HUES6 (cell line): ENCODE measurements at regions not wholly inside any gene's neighbourhood (a gene's known extent, or its start where the extent isn't known, plus 50 kb on each side); places are given as distances from the start of the nearest gene placed in this dataset.

Experiments used
- H3K27ac ChIP-seq: 2 replicates; pipeline ENCODE4 v1.7.0; 2013; ENCODE audit warnings: low read depth, mild to moderate bottlenecking, low read length, inconsistent platforms
- H3K27me3 ChIP-seq: 2 replicates; pipeline ENCODE4 v1.6.1; 2013; ENCODE audit warnings: low read length; ENCODE audit not compliant: control insufficient read depth, insufficient read depth
- H3K36me3 ChIP-seq: 2 replicates; pipeline ENCODE4 v1.6.1; 2013; ENCODE audit warnings: low read length; ENCODE audit not compliant: control insufficient read depth, insufficient read depth
- H3K4me1 ChIP-seq: 2 replicates; pipeline ENCODE4 v1.6.1; 2013; ENCODE audit warnings: low read length; ENCODE audit not compliant: control insufficient read depth, insufficient read depth
- H3K4me3 ChIP-seq: 2 replicates; pipeline ENCODE4 v1.5.1; 2013; ENCODE audit warnings: low read depth, low read length
- H3K9ac ChIP-seq: one replicate; pipeline ENCODE4 v1.6.1; 2013; ENCODE audit warnings: mild to moderate bottlenecking, low read length
- H3K9me3 ChIP-seq: 2 replicates; pipeline ENCODE4 v1.6.1; 2013; ENCODE audit warnings: low read depth, low read length; ENCODE audit not compliant: control insufficient read depth, insufficient read depth

DNA sequence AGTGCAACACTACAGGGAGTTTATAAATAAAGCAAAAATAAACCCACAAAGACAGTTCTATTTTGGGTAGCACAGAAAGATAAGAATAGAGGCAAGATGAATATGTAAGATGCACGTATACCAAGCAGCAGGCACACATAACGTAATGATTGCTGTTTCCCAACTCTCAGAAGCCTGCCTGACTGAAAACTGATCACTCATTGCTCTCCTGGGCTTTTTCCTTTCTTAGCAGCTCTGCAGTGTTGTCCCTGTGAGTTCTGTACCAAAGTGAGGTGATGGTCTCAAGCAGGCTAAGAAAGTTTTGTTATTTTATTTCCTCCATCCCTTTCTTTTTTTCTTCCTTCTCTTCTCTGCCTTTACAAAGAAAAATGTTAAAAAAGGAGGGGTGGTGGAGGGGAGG is 522.0 kb upstream of the MAN1A1 start:
- Histone ChIP-seq H3K27ac (no peak overlapping the region), H3K4me3 (no peak overlapping the region), H3K9me3 (no peaks in the 10 kb centered on the region), H3K27me3 (no peaks in the 10 kb centered on the region), H3K36me3 (no peaks in the 10 kb centered on the region), H3K4me1 (no peaks in the 10 kb centered on the region), H3K9ac (no peak overlapping the region)

DNA sequence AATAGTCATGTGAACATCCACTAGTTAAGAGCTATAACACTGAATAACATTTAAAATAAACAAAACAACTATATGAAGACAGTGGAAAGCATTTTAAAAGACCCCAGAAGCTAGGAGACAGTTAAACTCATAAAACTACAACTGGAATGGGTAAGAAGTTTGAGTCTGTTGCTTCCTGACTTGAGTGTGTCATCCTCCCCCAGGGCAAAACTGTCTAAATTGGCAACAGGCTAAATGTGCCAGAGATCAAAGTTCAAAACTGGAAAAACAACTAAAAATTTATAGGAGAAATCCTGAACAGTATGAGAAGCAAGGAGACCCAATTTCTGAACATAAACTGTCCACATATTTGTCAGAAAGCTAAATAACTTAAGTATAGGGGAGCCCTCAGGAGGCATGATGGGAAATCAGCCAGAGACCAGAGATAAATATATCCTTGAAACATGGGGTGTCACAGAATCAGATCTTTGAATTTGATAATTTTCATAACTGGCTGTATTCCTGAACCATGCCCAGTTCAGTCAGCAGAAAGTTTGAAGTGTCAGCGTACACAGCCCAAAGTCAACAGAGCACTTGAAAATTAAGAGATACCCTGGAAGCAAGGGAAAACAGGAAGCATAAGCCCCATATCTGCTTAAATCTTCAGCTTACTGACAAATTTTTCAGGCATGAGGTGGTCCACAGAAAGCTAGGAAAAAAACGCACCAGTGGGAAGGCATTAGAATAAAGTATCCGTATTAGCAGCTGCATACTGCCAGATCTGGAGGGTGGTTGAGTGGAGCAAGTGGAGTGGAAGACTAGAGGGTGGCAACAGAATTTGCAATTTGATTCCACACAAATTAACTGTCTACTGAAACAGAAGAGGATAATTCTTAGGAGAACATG is 516.1 kb upstream of the MAN1A1 start:
- H3K27ac ChIP-seq, result no peak overlapping the region
- H3K9ac ChIP-seq, result no peak overlapping the region
- H3K4me3 ChIP-seq, result no peak overlapping the region
- peaks cover 9% of the 10 kb centered on the region; the same call in 1 of the 2 replicates for H3K4me1 ChIP-seq
- H3K9me3 ChIP-seq, result peaks cover 6% of the 10 kb centered on the region; the same call in 1 of the 2 replicates
- H3K27me3 ChIP-seq, result no peaks in the 10 kb centered on the region
- H3K36me3 ChIP-seq, result no peaks in the 10 kb centered on the region

DNA sequence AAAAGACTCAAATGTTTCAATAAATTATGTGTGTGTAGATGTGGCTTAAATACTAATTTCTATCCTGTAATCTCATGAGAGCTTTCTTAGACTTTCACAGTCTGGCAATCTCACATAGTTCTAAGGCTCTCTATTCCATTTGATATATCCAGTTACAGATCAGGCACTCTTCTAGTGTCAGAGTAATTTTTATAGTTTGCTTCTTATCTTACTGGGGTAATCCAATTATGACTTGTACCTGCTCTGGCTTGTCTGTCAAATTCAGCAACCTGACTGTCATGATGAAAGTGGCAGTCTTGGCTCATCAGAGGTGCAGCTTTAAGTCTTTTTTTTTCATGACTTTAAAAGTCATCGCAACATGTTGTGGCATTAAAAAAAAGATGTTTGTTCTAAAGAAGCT is 513.2 kb upstream of the MAN1A1 start:
- no peak overlapping the region for H3K9ac ChIP-seq
- no peaks in the 10 kb centered on the region for H3K27me3 ChIP-seq
- no peak overlapping the region for H3K4me3 ChIP-seq
- no peak overlapping the region for H3K27ac ChIP-seq
- H3K4me1 ChIP-seq, result peaks cover 9% of the 10 kb centered on the region; the same call in 1 of the 2 replicates
- peaks cover 6% of the 10 kb centered on the region; the same call in 1 of the 2 replicates for H3K9me3 ChIP-seq
- H3K36me3 ChIP-seq, result no peaks in the 10 kb centered on the region

DNA sequence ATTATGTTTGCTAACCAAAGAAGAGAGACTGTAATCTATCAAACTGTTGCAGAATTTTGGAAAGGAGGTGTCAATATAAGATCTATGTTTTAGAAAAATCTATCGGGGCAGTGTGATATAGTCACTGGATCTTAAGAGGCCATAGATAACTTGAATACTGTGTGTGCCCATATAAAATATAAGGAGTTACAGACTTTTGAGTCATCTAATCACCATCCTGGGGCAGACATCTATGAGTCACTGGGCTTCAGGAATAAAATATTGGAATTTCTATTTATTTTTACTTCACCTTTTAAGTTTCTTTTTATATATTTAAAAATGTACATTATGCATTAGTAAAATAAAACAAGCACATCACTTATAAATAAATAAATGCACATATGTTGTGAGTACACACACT is 509.3 kb upstream of the MAN1A1 start:
- Histone ChIP-seq H3K9me3 (no peaks in the 10 kb centered on the region), H3K4me3 (no peak overlapping the region), H3K27me3 (no peaks in the 10 kb centered on the region), H3K36me3 (no peaks in the 10 kb centered on the region), H3K4me1 (peaks cover 5% of the 10 kb centered on the region; the same call in 1 of the 2 replicates), H3K9ac (no peak overlapping the region), H3K27ac (no peak overlapping the region)

DNA sequence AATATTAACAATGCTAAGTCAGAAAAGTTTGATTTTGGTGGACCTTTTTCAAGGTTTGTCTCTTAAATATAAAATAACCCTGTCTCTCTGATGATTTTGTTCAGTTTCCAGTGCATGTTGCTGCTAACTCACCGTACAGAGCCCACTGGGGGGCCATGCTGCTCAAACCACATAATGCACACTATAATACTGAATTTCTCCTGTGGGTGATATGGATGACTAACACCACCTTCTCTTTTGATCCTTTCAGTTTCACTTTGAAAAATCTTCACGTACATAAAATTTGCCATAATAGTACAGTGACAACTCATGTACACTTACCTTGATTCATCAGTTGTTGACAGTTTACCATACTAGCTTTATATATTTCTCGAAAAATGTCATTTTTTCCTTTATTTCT is 506.6 kb upstream of the MAN1A1 start:
- Histone ChIP-seq H3K9me3 (no peaks in the 10 kb centered on the region), H3K4me1 (no peaks in the 10 kb centered on the region), H3K9ac (no peak overlapping the region), H3K27me3 (no peaks in the 10 kb centered on the region), H3K4me3 (no peak overlapping the region), H3K36me3 (no peaks in the 10 kb centered on the region), H3K27ac (no peak overlapping the region)

DNA sequence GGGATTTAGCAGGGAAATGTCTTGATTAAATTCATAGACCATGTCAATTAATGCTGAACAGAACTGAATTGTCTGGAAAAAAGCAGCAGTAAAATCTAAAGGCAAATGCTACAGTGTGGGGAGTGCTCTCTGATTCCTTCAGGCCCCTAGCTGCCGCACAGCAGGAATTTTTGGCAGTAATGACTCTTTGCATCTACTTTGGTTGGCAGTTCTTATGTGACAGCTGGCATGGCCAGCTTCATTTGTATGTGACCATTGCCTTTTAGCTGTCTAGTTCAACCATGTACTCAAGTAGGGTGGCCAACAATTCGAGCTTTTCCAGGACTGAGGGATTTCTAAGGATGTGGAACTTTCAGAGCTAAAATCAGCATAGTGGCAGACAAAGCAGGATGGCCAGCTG is 499.1 kb upstream of the MAN1A1 start:
- no peaks in the 10 kb centered on the region for H3K4me1 ChIP-seq
- H3K9ac ChIP-seq, result no peak overlapping the region
- no peaks in the 10 kb centered on the region for H3K27me3 ChIP-seq

DNA sequence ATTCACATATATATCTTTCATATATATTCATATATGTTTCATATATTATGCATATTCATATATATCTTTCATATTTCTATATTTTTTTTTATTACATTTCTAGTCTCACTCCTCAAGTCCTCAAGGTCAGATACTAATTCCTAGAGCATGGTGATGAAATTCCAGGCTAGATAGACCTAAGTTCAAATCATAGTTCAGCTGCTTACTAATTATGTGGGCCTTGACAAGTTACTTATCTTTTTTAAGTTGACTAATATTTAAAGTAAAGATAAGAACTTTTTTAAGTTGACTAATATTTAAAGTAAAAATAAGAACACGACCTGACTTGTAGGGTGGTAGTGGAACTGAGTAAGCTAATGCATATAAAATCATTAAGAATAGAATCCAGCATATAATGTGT is 495.6 kb upstream of the MAN1A1 start:
- Histone ChIP-seq H3K9ac (no peak overlapping the region), H3K4me1 (no peaks in the 10 kb centered on the region), H3K27ac (no peak overlapping the region), H3K4me3 (no peak overlapping the region), H3K27me3 (no peaks in the 10 kb centered on the region), H3K9me3 (no peaks in the 10 kb centered on the region), H3K36me3 (no peaks in the 10 kb centered on the region)

More for the DNA sequence above, 499.1 kb upstream of the MAN1A1 start:
- Histone ChIP-seq H3K9me3 (no peaks in the 10 kb centered on the region), H3K36me3 (no peaks in the 10 kb centered on the region), H3K27ac (no peak overlapping the region), H3K4me3 (no peak overlapping the region)

DNA sequence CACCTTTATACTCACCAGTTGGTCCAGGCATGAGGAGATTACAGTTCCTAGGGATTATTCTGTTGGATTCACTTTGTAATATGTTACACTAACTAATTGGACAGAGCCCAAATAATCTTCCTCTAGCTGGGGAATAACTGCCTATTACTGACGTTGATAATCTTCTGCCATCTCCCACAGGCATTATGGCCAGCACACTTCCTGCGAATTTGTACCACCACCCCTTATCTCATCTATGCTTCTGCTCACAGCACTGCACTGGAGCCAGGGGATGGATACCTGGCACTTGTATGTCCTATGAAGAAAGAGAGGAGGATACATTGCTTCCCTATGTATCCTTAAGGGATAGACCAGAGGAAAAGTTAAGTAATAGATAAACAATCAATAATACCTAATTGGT is 494.8 kb upstream of the MAN1A1 start:
- no peak overlapping the region for H3K9ac ChIP-seq
- no peaks in the 10 kb centered on the region for H3K36me3 ChIP-seq
- no peak overlapping the region for H3K4me3 ChIP-seq

DNA sequence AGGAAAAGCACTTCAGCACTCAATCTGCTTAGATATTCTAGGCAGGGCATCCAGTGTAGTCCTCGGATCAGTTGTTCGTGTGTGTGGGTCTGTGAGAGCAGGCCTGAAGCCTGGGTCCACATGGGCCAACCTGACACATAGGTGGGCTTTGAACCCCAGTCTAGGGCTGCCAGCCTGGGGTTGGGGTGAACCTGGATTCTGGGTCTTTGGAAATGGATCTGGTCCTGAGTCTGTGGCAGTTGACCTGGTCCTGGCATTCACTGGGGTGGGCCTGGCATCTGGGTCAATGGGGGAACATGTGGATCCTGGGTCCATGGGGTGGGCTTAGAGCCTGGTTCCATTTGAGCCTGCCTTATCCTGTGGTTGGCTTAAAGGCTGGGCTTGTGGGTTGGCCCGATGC is 492.6 kb upstream of the MAN1A1 start:
- no peak overlapping the region for H3K27ac ChIP-seq
- no peak overlapping the region for H3K4me3 ChIP-seq
- no peaks in the 10 kb centered on the region for H3K27me3 ChIP-seq
- H3K4me1 ChIP-seq, result no peaks in the 10 kb centered on the region
- H3K36me3 ChIP-seq, result no peaks in the 10 kb centered on the region
- no peaks in the 10 kb centered on the region for H3K9me3 ChIP-seq
- H3K9ac ChIP-seq, result no peak overlapping the region

More for the DNA sequence above, 494.8 kb upstream of the MAN1A1 start:
- H3K4me1 ChIP-seq, result no peaks in the 10 kb centered on the region
- no peak overlapping the region for H3K27ac ChIP-seq
- no peaks in the 10 kb centered on the region for H3K27me3 ChIP-seq
- H3K9me3 ChIP-seq, result no peaks in the 10 kb centered on the region

DNA sequence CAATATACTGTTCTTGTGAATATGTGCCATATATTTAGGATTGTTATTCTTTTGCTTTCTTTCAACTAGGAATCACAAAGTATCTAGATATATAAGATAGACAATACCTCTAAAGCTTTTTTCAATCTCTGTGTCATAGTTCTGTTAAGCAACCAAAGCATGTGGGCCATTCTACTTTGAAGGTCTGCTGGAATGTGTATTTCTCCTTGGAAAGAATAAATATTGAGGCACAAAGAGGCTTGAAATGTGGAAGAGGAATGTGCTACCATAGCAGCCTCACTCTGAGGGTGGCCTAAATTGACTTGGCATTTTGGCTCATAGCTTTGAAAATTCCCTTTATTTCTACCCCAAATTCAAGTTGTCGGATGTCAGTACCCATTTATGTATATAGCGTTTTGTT is 488.5 kb upstream of the MAN1A1 start:
- Histone ChIP-seq H3K27ac (no peak overlapping the region), H3K9me3 (no peaks in the 10 kb centered on the region), H3K27me3 (no peaks in the 10 kb centered on the region), H3K9ac (no peak overlapping the region), H3K36me3 (no peaks in the 10 kb centered on the region), H3K4me1 (no peaks in the 10 kb centered on the region), H3K4me3 (no peak overlapping the region)

DNA sequence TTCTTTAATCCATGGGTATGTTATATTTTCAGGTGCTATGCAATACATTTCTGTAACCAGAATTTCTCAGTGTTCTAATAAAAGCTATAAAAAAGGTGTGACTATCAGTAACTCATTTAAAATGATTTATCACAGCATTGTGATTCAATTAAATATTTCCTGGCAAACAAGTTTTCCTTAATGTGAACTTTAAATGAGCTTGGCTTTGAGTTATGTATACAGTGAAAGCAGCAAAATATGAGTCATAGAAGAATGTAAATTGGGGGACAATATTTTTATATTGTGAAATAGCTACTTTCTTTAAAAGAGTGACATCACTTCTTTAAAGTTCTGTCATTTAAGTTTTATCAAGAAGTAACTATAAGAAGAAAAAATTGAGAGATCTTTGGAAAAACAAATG is 484.9 kb upstream of the MAN1A1 start:
- no peak overlapping the region for H3K4me3 ChIP-seq
- H3K27ac ChIP-seq, result no peak overlapping the region
- no peaks in the 10 kb centered on the region for H3K36me3 ChIP-seq
- H3K9me3 ChIP-seq, result no peaks in the 10 kb centered on the region
- peaks cover 10% of the 10 kb centered on the region for H3K4me1 ChIP-seq
- no peak overlapping the region for H3K9ac ChIP-seq
- no peaks in the 10 kb centered on the region for H3K27me3 ChIP-seq
